NCI-H146 treated with DMSO at 0.1 percent for 48 hours (cell line): ENCODE measurements at regions not wholly inside any gene's neighbourhood (a gene's known extent, or its start where the extent isn't known, plus 50 kb on each side); places are given as distances from the start of the nearest gene placed in this dataset.
"Not testable (repeated sequence)": the region's sequence is repeated elsewhere in the genome, so short reads cannot be mapped to it uniquely, and the experiment has no call there.

ENCODE experiments used
- DNase-seq: peaks from one replicate; lab custom pipeline; 2025; ENCODE audit not compliant: unreplicated experiment; lab: John Stamatoyannopoulos, UW

DNA sequence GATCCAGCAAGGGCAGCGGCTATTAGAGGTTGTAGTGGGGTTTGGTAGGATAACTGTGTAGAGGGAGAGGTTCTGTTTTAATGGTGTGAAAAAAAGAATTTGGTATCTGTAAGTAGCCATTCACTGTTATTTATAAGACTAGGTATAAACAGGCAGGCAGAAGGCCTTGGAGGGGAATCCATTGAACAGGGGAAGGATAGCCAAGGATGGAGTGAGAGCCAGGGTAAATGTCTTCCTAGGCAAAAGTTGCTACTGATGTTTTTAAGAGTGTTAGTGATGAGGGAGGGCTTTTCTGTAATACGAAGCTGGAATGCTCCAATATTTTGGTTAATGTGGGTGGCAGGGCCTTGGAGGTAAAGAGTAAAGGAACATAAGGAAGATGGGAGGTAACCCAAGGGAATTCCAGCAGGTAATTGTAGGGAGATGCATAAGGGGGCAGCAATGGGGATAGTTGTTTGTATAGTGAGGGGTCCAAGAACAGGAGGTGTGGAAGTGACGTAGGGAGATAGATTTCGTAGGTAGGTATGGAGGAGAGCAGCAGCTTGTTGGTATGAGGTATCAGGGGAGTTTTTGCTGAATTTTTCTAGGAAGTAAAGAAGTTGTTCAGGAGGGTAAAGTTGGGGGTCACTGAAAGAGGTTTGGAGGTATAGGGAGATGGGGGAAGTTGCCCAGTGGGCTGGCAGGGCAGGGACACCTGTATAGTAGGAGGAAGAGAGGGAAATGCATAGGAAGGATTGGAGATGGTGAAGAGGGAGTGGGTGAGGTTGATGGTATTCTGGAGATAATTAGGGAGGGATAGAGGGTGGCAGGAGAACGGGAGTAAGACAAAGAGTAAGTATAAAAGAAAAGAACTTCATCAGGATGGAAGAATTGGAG, 752.4 kb upstream of the ADGRB3 start:
- DNase-seq: no peak

DNA sequence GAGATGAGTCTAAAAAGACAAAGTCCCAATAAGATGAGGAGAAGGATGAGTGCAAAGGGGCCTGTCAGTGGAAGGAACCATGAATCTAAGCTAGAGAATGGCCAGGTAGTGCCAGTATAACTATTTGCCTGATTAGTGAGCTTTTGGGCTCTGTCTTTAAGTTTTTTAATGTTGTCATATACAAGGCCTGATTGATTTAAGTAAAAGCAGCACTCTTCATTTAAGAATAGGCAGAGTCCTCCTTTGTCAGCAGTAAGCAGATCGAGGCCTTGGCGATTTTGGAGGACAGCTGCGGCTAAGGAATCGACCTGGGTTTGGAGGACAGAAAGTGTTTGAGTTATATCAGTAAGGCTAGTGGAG, 753.4 kb upstream of the ADGRB3 start:
- no peak for DNase-seq

- DNase-seq: no peak
Measured at GRCh38 chr6:67880939-67881705, 754.0 kb upstream of the ADGRB3 start.

GRCh38 chr6:67880343-67880742, 754.7 kb upstream of the ADGRB3 start:
- not testable (repeated sequence) for DNase-seq

DNA sequence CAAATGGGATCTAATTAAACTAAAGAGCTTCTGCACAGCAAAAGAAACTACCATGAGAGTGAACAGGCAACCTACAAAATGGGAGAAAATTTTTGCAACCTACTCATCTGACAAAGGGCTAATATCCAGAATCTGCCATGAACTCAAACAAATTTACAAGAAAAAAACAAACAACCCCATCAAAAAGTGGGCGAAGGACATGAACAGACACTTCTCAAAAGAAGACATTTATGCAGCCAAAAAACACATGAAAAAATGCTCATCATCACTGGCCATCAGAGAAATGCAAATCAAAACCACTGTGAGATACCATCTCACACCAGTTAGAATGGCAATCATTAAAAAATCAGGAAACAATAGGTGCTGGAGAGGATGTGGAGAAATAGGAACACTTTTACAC, 755.2 kb upstream of the ADGRB3 start:
- not testable (repeated sequence) for DNase-seq

DNA sequence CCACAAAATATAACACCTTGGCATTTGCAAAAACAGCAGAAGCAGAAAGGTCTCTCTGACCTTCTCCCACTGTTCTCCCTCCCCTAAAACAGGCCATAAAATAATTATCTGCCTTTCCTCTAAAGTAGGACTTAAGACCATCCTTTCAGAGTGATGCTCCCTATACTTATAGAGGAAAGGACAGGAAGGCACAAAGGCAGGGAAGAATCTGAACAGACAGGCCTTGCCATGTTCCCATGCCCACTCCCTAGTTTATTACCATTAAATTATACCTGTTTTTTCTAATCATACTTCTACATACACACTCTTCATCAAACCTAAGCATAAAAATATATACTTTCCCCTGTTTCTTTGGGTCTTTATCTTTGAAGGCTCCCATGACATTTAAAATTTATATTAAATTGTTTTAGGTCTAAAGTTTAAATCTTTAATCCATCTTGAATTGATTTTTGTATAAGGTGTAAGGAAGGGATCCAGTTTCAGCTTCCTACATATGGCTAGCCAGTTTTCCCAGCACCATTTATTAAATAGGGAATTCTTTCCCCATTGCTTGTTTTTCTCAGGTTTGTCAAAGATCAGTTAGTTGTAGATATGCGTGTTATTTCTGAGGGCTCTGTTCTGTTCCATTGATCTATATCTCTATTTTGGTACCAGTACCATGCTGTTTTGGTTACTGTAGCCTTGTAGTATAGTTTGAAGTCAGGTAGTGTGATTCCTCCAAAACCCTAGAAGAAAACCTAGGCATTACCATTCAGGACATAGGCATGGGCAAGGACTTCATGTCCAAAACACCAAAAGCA, 755.8 kb upstream of the ADGRB3 start:
- DNase-seq: not testable (repeated sequence)

GRCh38 chr6:67878216-67878615, 756.9 kb upstream of the ADGRB3 start:
- not testable (repeated sequence) for DNase-seq

- DNase-seq: no peak
Measured at GRCh38 chr6:67877288-67877687, 757.8 kb upstream of the ADGRB3 start.

GRCh38 chr6:67875877-67876383, 759.2 kb upstream of the ADGRB3 start:
- no peak for DNase-seq

GRCh38 chr6:67870321-67870720, 764.8 kb upstream of the ADGRB3 start:
- DNase-seq: no peak

GRCh38 chr6:67863346-67863745, 771.7 kb upstream of the ADGRB3 start:
- DNase-seq: no peak

DNA sequence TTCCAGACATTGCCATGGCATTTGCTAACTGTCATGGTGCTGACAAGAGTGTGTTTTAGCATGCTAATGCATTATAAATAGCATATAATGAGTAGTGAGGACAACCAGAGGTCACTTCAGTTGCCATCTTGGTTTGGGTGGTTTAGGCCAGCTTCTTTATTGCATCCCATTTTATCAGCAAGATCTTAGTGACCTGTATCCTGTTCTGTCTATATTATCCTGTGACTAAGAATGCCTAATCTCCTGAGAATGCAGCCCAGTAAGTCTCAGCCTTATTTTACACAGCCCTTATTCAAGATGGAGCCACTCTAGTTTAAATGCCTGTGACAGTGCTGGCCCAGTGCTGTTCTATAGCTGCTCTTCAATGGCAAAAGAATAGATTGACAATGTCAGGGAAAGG, 781.0 kb upstream of the ADGRB3 start:
- no peak for DNase-seq

GRCh38 chr6:67839818-67840217, 795.3 kb upstream of the ADGRB3 start:
- no peak for DNase-seq

- DNase-seq: no peak
Measured at GRCh38 chr6:67825201-67825895, 809.7 kb upstream of the ADGRB3 start.

GRCh38 chr6:67818322-67818721, 816.8 kb upstream of the ADGRB3 start:
- DNase-seq: no peak

- DNase-seq: no peak
Measured at GRCh38 chr6:67815623-67816022, 819.5 kb upstream of the ADGRB3 start.

GRCh38 chr6:67814262-67814661, 820.8 kb upstream of the ADGRB3 start:
- DNase-seq: no peak

- no peak for DNase-seq
Measured at GRCh38 chr6:67812693-67813092, 822.4 kb upstream of the ADGRB3 start.

- no peak for DNase-seq
Measured at GRCh38 chr6:67812125-67812524, 823.0 kb upstream of the ADGRB3 start.

DNA sequence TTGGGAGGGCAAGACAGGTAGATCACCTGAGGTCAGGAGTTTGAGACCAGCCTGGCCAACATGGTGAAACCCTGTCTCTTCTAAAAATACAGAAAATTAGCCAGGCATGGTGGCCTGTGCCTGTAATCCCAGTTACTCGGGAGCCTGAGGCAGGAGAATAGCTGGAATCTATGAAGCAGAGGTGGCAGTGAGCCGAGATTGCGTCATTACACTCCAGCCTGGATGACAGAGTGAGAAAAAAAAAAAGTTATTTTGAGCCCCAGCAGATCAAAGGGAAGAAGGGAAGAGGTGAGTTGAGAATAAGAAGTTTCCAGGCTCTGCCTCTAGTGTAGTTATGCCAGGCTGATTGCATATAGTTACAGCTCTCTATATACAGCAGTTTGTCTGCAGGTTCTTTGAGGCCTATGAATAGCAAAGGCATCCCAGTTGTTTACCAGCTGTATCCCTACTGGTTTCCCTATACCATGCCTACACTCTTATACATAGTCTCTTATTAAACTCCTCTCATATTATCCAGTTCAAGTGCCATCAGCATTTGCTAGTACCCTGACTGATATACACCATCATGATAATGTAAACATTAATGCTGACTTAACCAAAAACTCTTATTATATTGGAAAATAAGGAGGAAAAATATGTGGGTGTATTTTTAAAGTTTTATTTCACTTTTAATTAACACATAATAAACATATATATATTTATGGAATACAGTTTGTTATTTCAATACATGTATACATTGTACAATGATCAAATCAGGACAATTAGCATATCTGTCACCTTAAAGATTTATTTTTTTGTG, 823.6 kb upstream of the ADGRB3 start:
- no peak for DNase-seq
